GM12878 (cell line): ENCODE measurements at regions not wholly inside any gene's neighbourhood (a gene's known extent, or its start where the extent isn't known, plus 50 kb on each side); places are given as distances from the start of the nearest gene placed in this dataset.

Experiments
- ATAC-seq: fragments of 200-7000 bp; cut with Tn5 transposase; 3 replicates; pipeline ENCODE4 v1.9.1; 2020; ENCODE audit warnings: mild to moderate bottlenecking, moderate library complexity
- BruUV-seq: library from RNA; stranded (reverse); fragments of 400-500 nt; replicated peaks from 2 replicates; lab custom pipeline; 2021; lab: Mats Ljungman, UMichigan
- CTCF ChIA-PET: fragments of 300-600 bp; sonication (Branson Sonifier 250); formaldehyde crosslinking; extraction: SDS; loops from one replicate; lab custom pipeline; 2021; ENCODE audit warnings: inconsistent platforms; lab: Yijun Ruan, JAX
- POLR2A ChIA-PET: fragments of 350-600 bp; formaldehyde crosslinking; extraction: SDS; loops from one replicate; lab custom pipeline; 2021; ENCODE audit warnings: inconsistent platforms; lab: Charles Lee
- RAD21 ChIA-PET: fragments of 300-600 bp; sonication (Branson Sonifier 250); formaldehyde crosslinking; loops from one replicate; lab custom pipeline; 2023; ENCODE audit warnings: antibody characterized with exemption; ENCODE audit not compliant: unreplicated experiment; lab: Charles Lee
- SMC1A ChIA-PET: fragments of 300-600 bp; sonication (Branson Sonifier 250); formaldehyde crosslinking; loops from one replicate; lab custom pipeline; 2023; ENCODE audit not compliant: unreplicated experiment, uncharacterized antibody; lab: Charles Lee
- DNase-seq: peaks from one replicate; pipeline ENCODE4 v3.0.0-alpha.2; 2011; ENCODE audit warnings: low read depth, low spot score
- FAIRE-seq: peaks from 3 replicates; lab custom pipeline; 2011; peaks lifted over from hg19 to GRCh38; lab: Jason Lieb, UNC
- H2AFZ ChIP-seq: 2 replicates; pipeline ENCODE4 v1.6.0; 2011; ENCODE audit warnings: low read depth, low read length, control low read depth; ENCODE audit not compliant: control insufficient read depth
- H3K27ac ChIP-seq: 2 replicates; pipeline ENCODE4 v1.5.1; 2011; ENCODE audit warnings: control low read depth; ENCODE audit not compliant: control insufficient read depth, insufficient read depth
- H3K27me3 ChIP-seq, 2 experiments: replicated peaks in 1 of 2; 2 replicates each; pipeline versions ENCODE4 v1.6.0 to v1.6.1; 2011; ENCODE audit warnings: low read length in 1 of 2; ENCODE audit not compliant: control insufficient read depth in 2 of 2, insufficient read depth in 2 of 2
- H3K36me3 ChIP-seq, 2 experiments: 2 replicates each; pipeline ENCODE4 v1.5.1; 2011; ENCODE audit warnings: low read length in 1 of 2; ENCODE audit not compliant: control insufficient read depth in 2 of 2, insufficient read depth in 2 of 2
- H3K4me1 ChIP-seq: 2 replicates; pipeline ENCODE4 v1.6.1; 2011; ENCODE audit warnings: mild to moderate bottlenecking, low read length, moderate library complexity, mixed read lengths; ENCODE audit not compliant: control insufficient read depth, insufficient read depth
- H3K4me2 ChIP-seq: 2 replicates; pipeline ENCODE4 v1.6.0; 2011; ENCODE audit warnings: control low read depth; ENCODE audit not compliant: control insufficient read depth, insufficient read depth
- H3K4me3 ChIP-seq: fragments of 200-600 bp; sonication (generic); 2 replicates; pipeline ENCODE4 v1.5.1; 2016
- H3K79me2 ChIP-seq: 2 replicates; pipeline ENCODE4 v1.6.0; 2011; ENCODE audit warnings: low read length; ENCODE audit not compliant: control insufficient read depth, insufficient read depth
- H3K9ac ChIP-seq: 2 replicates; pipeline ENCODE4 v1.8.0; 2011; ENCODE audit warnings: low read length, control low read depth, mixed read lengths; ENCODE audit not compliant: control insufficient read depth, insufficient read depth
- H3K9me3 ChIP-seq: replicated peaks from 3 replicates; pipeline ENCODE4 v1.5.1; 2011; ENCODE audit warnings: mild to moderate bottlenecking, low read length; ENCODE audit not compliant: control insufficient read depth, insufficient read depth
- H4K20me1 ChIP-seq: 2 replicates; pipeline ENCODE4 v1.6.0; 2011; ENCODE audit not compliant: control insufficient read depth, insufficient read depth
- CBX3 ChIP-seq: fragments of 200-600 bp; sonication (generic); IDR thresholded peaks from 2 replicates; pipeline ENCODE4 v1.6.1; 2016; ENCODE audit warnings: low read depth, borderline replicate concordance
- DPF2 ChIP-seq: fragments of 450-650 bp; IDR thresholded peaks from 2 replicates; pipeline ENCODE4 v1.6.1; 2017; ENCODE audit warnings: mild to moderate bottlenecking
- E2F4 ChIP-seq: IDR thresholded peaks from 2 replicates; pipeline ENCODE4 v1.6.1; 2012; ENCODE audit warnings: low read depth, low read length, improper control_type of control experiment
- EP300 ChIP-seq, 2 experiments: fragments of 150-350 bp in 1 of 2; IDR thresholded peaks; 2 replicates each; pipeline ENCODE4 v1.6.1; 2011 to 2012; ENCODE audit warnings: low read depth in 2 of 2, low read length in 2 of 2, borderline replicate concordance in 1 of 2, improper control_type of control experiment in 1 of 2, inconsistent platforms in 1 of 2; ENCODE audit not compliant: control insufficient read depth in 1 of 2
- FOXM1 ChIP-seq: IDR thresholded peaks from 2 replicates; pipeline ENCODE4 v1.6.1; 2012; ENCODE audit warnings: low read depth, mild to moderate bottlenecking, inconsistent platforms, low read length, moderate library complexity
- LARP7 ChIP-seq: fragments of 450-650 bp; IDR thresholded peaks from 2 replicates; pipeline ENCODE4 v1.6.1; 2017; ENCODE audit warnings: mild to moderate bottlenecking
- NBN ChIP-seq: fragments of 450-650 bp; IDR thresholded peaks from 2 replicates; pipeline ENCODE4 v1.6.1; 2016
- NR2C1 ChIP-seq: fragments of 450-650 bp; IDR thresholded peaks from 2 replicates; pipeline ENCODE4 v1.6.1; 2017; ENCODE audit warnings: antibody characterized with exemption, mild to moderate bottlenecking, moderate library complexity
- PAX8 ChIP-seq: fragments of 450-650 bp; IDR thresholded peaks from 2 replicates; pipeline ENCODE4 v1.6.1; 2017; ENCODE audit warnings: mild to moderate bottlenecking, moderate library complexity
- RB1 ChIP-seq: fragments of 450-650 bp; formaldehyde crosslinking; IDR thresholded peaks from 2 replicates; pipeline ENCODE4 v1.6.1; 2017; ENCODE audit warnings: mild to moderate bottlenecking, borderline replicate concordance
- SPI1 ChIP-seq: IDR thresholded peaks from 2 replicates; pipeline ENCODE4 v1.6.1; 2011; ENCODE audit warnings: low read depth, mild to moderate bottlenecking, low read length, moderate library complexity, borderline replicate concordance; ENCODE audit not compliant: insufficient read depth
- SREBF1 ChIP-seq: IDR thresholded peaks from 2 replicates; pipeline ENCODE4 v1.6.1; 2012; ENCODE audit warnings: mild to moderate bottlenecking, low read length
- ZBTB4 ChIP-seq: fragments of 450-650 bp; formaldehyde crosslinking; IDR thresholded peaks from 2 replicates; pipeline ENCODE4 v1.4.0; 2022; ENCODE audit warnings: mild to moderate bottlenecking, moderate library complexity
- ZZZ3 ChIP-seq: IDR thresholded peaks from 2 replicates; pipeline ENCODE4 v1.6.1; 2011; ENCODE audit warnings: low read depth; ENCODE audit not compliant: control insufficient read depth, insufficient read length
- WGBS: methylation state at CpG from one replicate; pipeline ENCODE4 v1.1.6; 2016; ENCODE audit warnings: low lambda C conversion rate; ENCODE audit not compliant: insufficient replicate concordance, insufficient coverage; ENCODE audit errors: missing lambda C conversion rate; 5-methylcytosine and 5-hydroxymethylcytosine counted together
- in situ Hi-C: fragments of 300-500 bp; cut with MboI; formaldehyde crosslinking; loops from 9 replicates; pipeline ENCODE4 v1.14.3; 2018; ENCODE audit warnings: mixed read lengths
- intact Hi-C: fragments of 100-400 bp; cut with micrococcal nuclease; formaldehyde crosslinking; loops from one replicate; pipeline ENCODE4 v1.14.2; 2022; ENCODE audit not compliant: unreplicated experiment
- TF ChIP-seq, protein P1 (sequence below): fragments of 450-650 bp; IDR thresholded peaks from 2 replicates; pipeline ENCODE4 v1.6.1; 2017; ENCODE audit warnings: mild to moderate bottlenecking, low read depth, inconsistent platforms; ENCODE audit not compliant: poor library complexity, severe bottlenecking
- TF ChIP-seq, protein P2 (sequence below): fragments of 450-650 bp; conservative IDR thresholded peaks from 2 replicates; pipeline ENCODE4 v1.6.1; 2017; ENCODE audit warnings: mild to moderate bottlenecking, moderate library complexity

GRCh38 chr17:22492331-22492730 lies 800.0 kb downstream of the KCNJ18 start (continued):
- TF ChIP-seq E2F4 (no peak), CBX3 (no peak)
- TF ChIP-seq, all 136 proteins: peak for 0

- H3K4me3 ChIP-seq: no peak overlapping the region
- WGBS: 19% methylated on average over 5 of the region's 5 CpGs
- TF ChIP-seq FOXM1 (no peak), ZBTB4 (CRISPR knock-in tag) (no peak), RB1 (no peak), DPF2 (no peak), SREBF1 (no peak), SPI1 (no peak), NBN (no peak), PAX8 (no peak), EP300 (IDR thresholded peaks at IDR 0.05; ENCODE audit: borderline replicate concordance in 1 of 2, control insufficient read depth in 1 of 2, low read depth in 2 of 2, low read length in 2 of 2) (no peak), ZZZ3 (no peak), NR2C1 (no peak), LARP7 (no peak)
- TF ChIP-seq, protein P1, sequence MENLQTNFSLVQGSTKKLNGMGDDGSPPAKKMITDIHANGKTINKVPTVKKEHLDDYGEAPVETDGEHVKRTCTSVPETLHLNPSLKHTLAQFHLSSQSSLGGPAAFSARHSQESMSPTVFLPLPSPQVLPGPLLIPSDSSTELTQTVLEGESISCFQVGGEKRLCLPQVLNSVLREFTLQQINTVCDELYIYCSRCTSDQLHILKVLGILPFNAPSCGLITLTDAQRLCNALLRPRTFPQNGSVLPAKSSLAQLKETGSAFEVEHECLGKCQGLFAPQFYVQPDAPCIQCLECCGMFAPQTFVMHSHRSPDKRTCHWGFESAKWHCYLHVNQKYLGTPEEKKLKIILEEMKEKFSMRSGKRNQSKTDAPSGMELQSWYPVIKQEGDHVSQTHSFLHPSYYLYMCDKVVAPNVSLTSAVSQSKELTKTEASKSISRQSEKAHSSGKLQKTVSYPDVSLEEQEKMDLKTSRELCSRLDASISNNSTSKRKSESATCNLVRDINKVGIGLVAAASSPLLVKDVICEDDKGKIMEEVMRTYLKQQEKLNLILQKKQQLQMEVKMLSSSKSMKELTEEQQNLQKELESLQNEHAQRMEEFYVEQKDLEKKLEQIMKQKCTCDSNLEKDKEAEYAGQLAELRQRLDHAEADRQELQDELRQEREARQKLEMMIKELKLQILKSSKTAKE: no peak
- TF ChIP-seq, protein P2, sequence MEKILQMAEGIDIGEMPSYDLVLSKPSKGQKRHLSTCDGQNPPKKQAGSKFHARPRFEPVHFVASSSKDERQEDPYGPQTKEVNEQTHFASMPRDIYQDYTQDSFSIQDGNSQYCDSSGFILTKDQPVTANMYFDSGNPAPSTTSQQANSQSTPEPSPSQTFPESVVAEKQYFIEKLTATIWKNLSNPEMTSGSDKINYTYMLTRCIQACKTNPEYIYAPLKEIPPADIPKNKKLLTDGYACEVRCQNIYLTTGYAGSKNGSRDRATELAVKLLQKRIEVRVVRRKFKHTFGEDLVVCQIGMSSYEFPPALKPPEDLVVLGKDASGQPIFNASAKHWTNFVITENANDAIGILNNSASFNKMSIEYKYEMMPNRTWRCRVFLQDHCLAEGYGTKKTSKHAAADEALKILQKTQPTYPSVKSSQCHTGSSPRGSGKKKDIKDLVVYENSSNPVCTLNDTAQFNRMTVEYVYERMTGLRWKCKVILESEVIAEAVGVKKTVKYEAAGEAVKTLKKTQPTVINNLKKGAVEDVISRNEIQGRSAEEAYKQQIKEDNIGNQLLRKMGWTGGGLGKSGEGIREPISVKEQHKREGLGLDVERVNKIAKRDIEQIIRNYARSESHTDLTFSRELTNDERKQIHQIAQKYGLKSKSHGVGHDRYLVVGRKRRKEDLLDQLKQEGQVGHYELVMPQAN: no peak
- no peaks in the 10 kb centered on the region for H3K36me3 ChIP-seq
- H2AFZ ChIP-seq: no peak overlapping the region
- FAIRE-seq: no peak
- no peaks in the 10 kb centered on the region for H3K9me3 ChIP-seq
- ChIA-PET CTCF (no interaction called here), POLR2A (no interaction called here), SMC1A (no interaction called here), RAD21 (no interaction called here)
- no peaks in the 10 kb centered on the region for H3K27me3 ChIP-seq
- H4K20me1 ChIP-seq: no peaks in the 10 kb centered on the region
- no peak overlapping the region for H3K4me2 ChIP-seq
- no peaks in the 10 kb centered on the region for H3K4me1 ChIP-seq
- no peak for ATAC-seq
- H3K27ac ChIP-seq: no peak overlapping the region
- in situ Hi-C loops: loop anchor here (25.0 kb wide), 3 partner anchors 184 to 1184 kb away; no protein-coding TSS in a partner anchor
- intact Hi-C loops: no loop called here
- no peak for DNase-seq
- no TSS peak for BruUV-seq
- no peaks in the 10 kb centered on the region for H3K79me2 ChIP-seq
- H3K9ac ChIP-seq: no peak overlapping the region
Observed at GRCh38 chr17:22496450-22496849, 804.1 kb downstream of the KCNJ18 start.
